Stimulated activated naive CD8-positive, alpha-beta T cell treated with anti-CD3 and anti-CD28 coated beads, Interleukin-15, Interleukin-2, amounts not matched to agents 100 ng/mL and 50 ng/mL, for 24 hours (primary cell): ENCODE measurements at regions not wholly inside any gene's neighbourhood (a gene's known extent, or its start where the extent isn't known, plus 50 kb on each side); places are given as distances from the start of the nearest gene placed in this dataset.

Experiments used
- H3K27ac Mint-ChIP-seq: one replicate; pipeline ENCODE4 v1.8.0; 2021; ENCODE audit warnings: mild to moderate bottlenecking, mixed read lengths
- H3K27me3 Mint-ChIP-seq: one replicate; pipeline ENCODE4 v1.8.0; 2021; ENCODE audit warnings: mixed read lengths
- H3K36me3 Mint-ChIP-seq: one replicate; pipeline ENCODE4 v1.8.0; 2021; ENCODE audit warnings: low read depth, mixed read lengths
- H3K4me1 Mint-ChIP-seq: one replicate; pipeline ENCODE4 v1.8.0; 2021; ENCODE audit warnings: low read depth, mixed read lengths
- H3K4me3 Mint-ChIP-seq: one replicate; pipeline ENCODE4 v1.8.0; 2021; ENCODE audit warnings: mild to moderate bottlenecking, mixed read lengths
- H3K9me3 Mint-ChIP-seq: one replicate; pipeline ENCODE4 v1.8.0; 2021; ENCODE audit warnings: mixed read lengths

DNA sequence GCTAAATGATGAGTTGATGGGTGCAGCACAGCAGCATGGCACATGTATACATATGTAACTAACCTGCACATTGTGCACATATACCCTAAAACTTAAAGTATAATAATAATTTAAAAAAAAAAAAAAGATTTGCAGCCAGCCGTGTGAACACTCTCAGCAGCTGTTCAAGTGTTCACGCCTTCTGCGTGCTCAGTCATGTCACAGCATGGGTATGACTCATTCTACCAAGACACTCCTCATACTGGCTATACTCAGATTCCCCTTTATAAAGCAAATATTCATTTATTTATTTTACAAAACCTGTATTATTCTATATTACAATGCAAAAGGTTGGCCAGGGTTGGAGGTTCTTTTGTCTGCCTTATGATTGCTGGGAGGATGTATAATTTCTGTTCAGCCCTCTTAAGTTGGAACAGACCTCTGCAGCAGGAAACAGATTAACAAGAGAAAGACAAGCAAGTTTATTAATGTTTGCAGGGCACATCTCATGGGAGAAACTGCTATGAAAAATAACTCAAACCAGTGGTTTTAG is 1230.6 kb upstream of the CHAC2 start:
- Mint-ChIP-seq H3K27me3 (no peaks in the 10 kb centered on the region), H3K4me3 (no peak overlapping the region), H3K9me3 (peaks cover 10% of the 10 kb centered on the region), H3K4me1 (no peaks in the 10 kb centered on the region), H3K36me3 (no peaks in the 10 kb centered on the region), H3K27ac (no peak overlapping the region)

DNA sequence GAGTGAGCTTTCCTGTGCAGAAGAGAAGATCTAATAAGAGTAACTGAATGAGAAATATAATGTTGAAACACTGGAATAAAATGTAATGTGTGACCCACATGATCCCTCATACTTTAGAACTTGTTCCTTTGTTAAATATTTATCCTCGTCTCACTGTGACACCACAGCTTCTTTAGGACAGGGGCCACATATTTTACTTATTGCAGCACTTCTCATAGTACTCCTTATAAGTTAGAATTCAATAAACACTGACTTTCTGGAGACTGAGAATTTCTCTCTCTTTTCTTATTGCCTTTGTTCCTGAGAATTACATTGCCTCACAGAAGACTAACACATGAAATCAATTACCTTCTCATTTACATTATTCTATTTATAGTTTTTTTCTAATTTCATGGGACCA is 1234.6 kb upstream of the CHAC2 start:
- Mint-ChIP-seq H3K4me3 (no peak overlapping the region), H3K9me3 (peaks cover 11% of the 10 kb centered on the region), H3K4me1 (no peaks in the 10 kb centered on the region), H3K27ac (no peak overlapping the region), H3K36me3 (no peaks in the 10 kb centered on the region), H3K27me3 (no peaks in the 10 kb centered on the region)

DNA sequence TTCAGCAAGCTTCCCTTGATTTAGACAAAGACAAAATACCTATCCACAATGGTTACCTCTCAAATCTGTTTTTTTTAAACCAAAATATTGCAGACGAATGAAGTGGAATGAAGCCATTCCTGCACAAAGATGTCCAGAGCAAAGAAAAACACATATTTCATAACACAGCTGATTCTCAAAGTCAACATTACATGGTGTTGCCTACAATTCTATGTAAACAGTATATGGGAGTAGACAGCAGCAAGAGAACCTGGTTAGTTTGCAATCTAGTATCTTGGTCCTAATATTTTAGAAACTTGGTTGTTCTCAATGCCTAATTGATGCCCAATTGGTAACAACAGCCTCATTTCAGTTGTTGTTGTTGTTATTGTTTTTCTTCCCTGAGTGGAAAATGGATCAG is 1240.9 kb upstream of the CHAC2 start:
- Mint-ChIP-seq H3K27me3 (no peaks in the 10 kb centered on the region), H3K4me1 (no peaks in the 10 kb centered on the region), H3K27ac (no peak overlapping the region), H3K36me3 (no peaks in the 10 kb centered on the region), H3K9me3 (peaks cover 4% of the 10 kb centered on the region), H3K4me3 (no peak overlapping the region)

DNA sequence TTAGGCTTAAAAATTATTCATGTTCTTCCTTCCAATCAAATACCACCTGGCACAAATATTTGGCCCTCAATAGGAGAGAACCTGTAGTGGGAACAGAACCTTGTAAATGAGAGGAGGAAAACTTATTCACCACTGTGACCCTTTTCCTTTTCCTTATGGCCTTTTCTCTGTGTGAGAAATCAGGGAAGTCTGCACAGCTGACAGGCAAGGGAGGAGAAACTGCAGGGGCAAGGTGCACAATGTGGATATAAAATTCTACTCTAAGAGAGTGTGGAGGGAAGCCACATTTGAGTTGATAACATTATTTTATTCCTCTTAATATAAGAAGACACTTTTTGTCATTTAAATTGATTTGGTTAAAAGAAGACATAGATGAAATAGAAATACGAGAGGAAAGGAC is 1247.0 kb upstream of the CHAC2 start:
- no peaks in the 10 kb centered on the region for H3K36me3 Mint-ChIP-seq
- H3K4me3 Mint-ChIP-seq: no peak overlapping the region
- H3K4me1 Mint-ChIP-seq: no peaks in the 10 kb centered on the region
- H3K27me3 Mint-ChIP-seq: no peaks in the 10 kb centered on the region
- no peak overlapping the region for H3K27ac Mint-ChIP-seq
- H3K9me3 Mint-ChIP-seq: peaks cover 4% of the 10 kb centered on the region

DNA sequence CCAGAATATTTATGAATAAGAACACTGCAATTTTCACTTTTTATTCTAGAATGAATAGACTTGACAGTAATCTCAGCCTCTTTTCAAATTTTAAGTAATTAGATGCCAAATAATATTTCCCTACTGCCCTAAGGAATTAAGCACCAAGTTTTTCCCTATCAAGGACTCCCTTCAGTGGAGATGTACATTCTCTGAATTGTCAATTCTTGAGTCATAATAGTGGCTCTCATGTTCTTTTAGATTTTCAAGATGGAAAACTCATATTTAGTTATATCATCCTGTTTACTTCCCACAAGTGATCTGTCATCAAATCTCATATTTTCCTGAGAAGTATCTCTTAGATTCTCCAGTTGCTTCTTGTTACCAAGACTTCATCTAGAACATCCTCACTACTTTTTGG is 1248.9 kb upstream of the CHAC2 start:
- no peaks in the 10 kb centered on the region for H3K4me1 Mint-ChIP-seq
- no peak overlapping the region for H3K4me3 Mint-ChIP-seq

DNA sequence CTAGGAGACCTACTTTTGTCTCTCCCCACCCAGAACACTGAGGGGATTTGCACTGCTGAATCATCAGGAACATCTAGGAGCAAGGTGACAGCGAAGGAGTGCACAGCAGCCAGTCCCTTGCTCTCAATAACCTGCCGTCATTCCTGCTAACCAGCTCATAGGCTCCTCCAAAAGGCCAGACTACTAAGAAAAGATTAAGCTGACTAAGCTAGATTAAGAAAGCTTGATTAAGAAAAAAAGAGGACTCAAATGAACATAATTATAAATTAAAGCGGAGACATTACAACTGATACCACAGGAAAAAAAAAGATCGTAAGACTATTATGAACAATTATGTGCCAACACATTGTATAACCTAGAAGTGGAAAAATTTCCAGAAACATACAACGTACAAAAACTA is 1254.8 kb upstream of the CHAC2 start:
- Mint-ChIP-seq H3K36me3 (no peaks in the 10 kb centered on the region), H3K4me1 (no peaks in the 10 kb centered on the region), H3K27ac (no peak overlapping the region), H3K9me3 (peaks cover 11% of the 10 kb centered on the region), H3K27me3 (no peaks in the 10 kb centered on the region), H3K4me3 (no peak overlapping the region)

More for the DNA sequence above, 1248.9 kb upstream of the CHAC2 start:
- H3K36me3 Mint-ChIP-seq: no peaks in the 10 kb centered on the region
- no peaks in the 10 kb centered on the region for H3K27me3 Mint-ChIP-seq
- no peak overlapping the region for H3K27ac Mint-ChIP-seq
- H3K9me3 Mint-ChIP-seq: peaks cover 8% of the 10 kb centered on the region

DNA sequence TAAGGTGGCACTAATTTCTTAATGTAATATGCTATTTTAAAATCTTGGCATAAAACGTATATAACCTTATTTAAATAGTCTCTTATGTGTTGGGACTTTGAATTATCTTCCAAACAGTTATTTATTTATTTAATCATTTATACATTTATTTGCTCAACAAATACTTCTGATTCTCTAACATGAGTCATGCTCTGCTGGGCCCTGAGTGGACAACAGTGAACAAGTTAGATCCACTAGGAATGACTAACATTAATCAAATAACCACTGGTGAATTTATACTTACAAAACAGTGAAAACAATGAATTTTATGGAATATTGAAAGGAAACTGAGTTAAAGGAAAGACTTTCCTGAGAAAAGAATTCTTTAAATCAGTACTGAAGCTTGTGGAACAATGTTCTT is 1257.2 kb upstream of the CHAC2 start:
- no peak overlapping the region for H3K27ac Mint-ChIP-seq

DNA sequence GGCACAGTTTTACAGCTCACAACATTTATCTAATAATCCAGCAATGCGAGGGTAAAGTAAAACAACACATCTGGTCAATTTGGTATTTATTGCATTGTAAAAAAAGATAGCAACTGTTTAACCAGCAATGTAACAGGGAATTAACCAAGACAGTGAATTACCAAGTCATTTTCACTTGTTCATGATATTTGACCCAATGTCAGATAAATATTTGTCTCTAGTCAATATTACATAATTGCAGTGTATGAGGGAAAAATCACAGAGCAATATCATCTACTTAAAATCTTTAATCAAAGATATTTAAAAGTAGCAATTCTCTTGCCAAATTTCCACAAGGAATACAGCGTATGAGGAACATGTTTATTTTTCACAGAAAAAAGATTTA is 1265.1 kb upstream of the CHAC2 start:
- no peak overlapping the region for H3K4me3 Mint-ChIP-seq
- no peaks in the 10 kb centered on the region for H3K27me3 Mint-ChIP-seq
- peaks cover 9% of the 10 kb centered on the region for H3K9me3 Mint-ChIP-seq
- H3K36me3 Mint-ChIP-seq: no peaks in the 10 kb centered on the region
- H3K27ac Mint-ChIP-seq: no peak overlapping the region
- H3K4me1 Mint-ChIP-seq: no peaks in the 10 kb centered on the region

More for the DNA sequence above, 1257.2 kb upstream of the CHAC2 start:
- Mint-ChIP-seq H3K4me3 (no peak overlapping the region), H3K4me1 (no peaks in the 10 kb centered on the region), H3K27me3 (no peaks in the 10 kb centered on the region), H3K9me3 (peaks cover 22% of the 10 kb centered on the region), H3K36me3 (no peaks in the 10 kb centered on the region)

DNA sequence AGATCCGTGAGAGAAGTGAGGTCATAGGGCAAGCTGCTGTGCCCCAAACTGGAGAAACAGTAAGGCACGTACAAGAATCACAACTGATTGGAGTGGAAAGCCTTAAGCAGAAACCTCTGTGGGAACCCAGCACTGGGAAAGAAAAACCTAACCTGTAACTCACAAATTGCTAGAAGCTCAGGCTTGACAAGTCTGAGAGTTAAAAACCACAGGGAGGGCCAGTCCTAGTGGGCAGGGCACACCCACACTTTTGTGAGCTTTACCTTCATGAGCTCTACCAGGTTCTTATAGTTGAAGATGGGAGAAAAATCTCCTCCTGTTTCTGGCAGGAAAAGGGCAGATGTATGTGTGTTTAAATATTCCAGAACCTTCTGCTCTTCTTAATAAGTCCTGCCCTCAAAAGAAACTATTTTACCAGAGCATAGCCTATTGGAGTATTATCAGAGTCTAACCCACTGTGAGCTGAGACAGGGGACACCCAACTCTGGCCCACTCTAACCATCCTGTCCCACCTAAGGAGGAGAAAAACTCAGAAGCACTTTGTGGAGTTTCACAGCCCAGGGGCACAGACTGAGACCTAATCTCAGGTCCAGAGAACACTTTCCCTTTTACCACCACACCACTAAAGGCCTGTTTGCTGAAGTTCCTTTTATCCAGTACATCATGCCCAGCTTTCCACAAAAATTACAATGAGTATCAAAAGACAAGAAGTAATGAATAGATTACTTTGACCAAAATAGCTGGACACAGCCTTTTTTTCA is 1265.7 kb upstream of the CHAC2 start:
- H3K27ac Mint-ChIP-seq: no peak overlapping the region
- no peaks in the 10 kb centered on the region for H3K27me3 Mint-ChIP-seq
- H3K9me3 Mint-ChIP-seq: peaks cover 3% of the 10 kb centered on the region
- H3K4me3 Mint-ChIP-seq: no peak overlapping the region
- H3K4me1 Mint-ChIP-seq: no peaks in the 10 kb centered on the region
- no peaks in the 10 kb centered on the region for H3K36me3 Mint-ChIP-seq

DNA sequence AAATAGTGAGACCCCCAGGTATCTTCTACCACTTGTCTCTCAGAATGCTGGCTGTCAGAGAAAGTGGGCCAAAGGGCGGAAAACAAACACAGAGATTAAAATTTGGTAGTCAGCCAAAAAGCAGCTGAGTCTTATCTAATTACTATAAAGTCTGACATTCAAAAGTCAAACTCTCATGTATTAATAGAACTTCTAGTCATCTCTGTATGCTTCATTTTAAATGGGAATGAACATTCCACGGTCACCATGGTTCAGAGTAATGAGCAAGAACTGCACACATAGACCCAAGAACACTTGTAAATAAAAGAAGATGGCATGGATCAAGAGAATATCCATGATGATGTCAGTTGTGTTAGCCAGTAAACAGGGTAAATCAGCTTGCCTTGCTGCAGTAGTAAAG is 1267.0 kb upstream of the CHAC2 start:
- Mint-ChIP-seq H3K4me3 (no peak overlapping the region), H3K27ac (no peak overlapping the region), H3K36me3 (no peaks in the 10 kb centered on the region), H3K9me3 (no peaks in the 10 kb centered on the region), H3K4me1 (no peaks in the 10 kb centered on the region), H3K27me3 (no peaks in the 10 kb centered on the region)

DNA sequence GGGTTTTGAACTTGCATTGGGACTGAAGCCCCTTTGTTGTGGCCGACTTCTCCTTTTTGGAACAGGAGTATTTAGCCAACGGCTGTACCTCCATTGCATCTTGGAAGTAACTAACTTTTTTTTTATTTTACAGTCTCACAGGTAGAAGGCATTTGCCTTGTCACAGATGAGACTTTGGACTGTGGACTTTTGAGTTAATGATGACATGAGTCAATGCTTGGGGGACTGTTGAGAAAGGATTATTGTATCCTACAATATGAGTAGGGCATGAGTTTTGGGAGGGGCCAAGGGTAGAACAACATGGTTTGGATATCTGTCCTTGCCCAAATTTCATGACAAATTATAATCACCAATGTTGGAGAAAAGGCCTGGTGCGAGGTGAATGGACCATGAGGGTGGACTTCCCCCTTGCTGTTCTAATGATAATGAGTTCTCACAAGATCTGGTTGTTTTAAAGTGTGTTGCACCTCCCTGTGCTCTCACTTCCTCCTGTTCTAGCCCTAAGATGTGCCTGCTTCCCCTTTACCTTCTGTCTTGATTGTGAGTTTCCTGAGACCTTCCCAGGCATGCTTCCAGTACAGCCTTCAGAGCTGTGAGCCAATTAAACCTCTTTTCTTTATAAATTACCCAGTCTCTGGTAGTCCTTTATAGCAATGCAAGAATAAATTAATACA is 1269.4 kb upstream of the CHAC2 start:
- no peaks in the 10 kb centered on the region for H3K9me3 Mint-ChIP-seq
- H3K4me3 Mint-ChIP-seq: no peak overlapping the region
- H3K27me3 Mint-ChIP-seq: no peaks in the 10 kb centered on the region
- no peak overlapping the region for H3K27ac Mint-ChIP-seq
- H3K4me1 Mint-ChIP-seq: no peaks in the 10 kb centered on the region
- H3K36me3 Mint-ChIP-seq: no peaks in the 10 kb centered on the region

DNA sequence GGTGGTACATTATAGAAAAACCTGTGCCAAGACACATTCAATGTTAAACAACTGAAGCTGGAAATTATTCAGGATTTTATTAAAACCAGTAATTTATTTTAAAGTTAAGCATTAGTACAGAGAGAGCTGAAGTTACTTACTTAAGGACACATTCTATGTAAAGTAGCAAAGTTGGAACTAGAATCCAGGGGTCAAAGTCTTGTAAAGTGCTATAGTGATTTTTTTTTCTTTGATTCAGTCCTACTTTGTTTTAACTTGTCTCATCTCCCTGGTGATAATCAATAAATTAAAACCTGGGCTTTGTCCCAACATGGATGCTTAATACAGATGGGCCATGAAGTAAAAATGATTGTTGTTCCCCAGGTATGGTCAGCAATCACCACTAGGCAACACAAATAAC is 1271.8 kb upstream of the CHAC2 start:
- Mint-ChIP-seq H3K9me3 (no peaks in the 10 kb centered on the region), H3K4me1 (no peaks in the 10 kb centered on the region), H3K27me3 (no peaks in the 10 kb centered on the region), H3K36me3 (no peaks in the 10 kb centered on the region), H3K4me3 (no peak overlapping the region), H3K27ac (no peak overlapping the region)

DNA sequence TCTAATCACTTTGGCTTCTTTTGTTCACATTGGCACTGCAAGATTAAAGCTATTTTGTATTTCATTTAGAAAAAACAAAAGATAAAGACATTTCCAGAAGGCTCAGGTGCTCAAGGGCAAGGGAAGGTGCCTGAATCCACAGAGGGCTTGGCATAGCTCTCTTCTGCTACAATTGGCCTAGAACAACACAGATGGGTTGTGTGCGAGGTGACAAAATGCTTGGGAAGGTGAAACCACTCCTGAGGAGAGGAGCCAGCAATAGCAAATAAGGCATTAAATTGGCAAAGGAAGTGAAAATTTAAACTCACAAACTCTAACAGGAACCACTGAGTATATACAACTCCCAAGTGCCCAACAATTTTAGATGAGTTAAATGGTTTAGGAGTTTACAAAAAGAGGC is 1290.4 kb upstream of the CHAC2 start:
- no peaks in the 10 kb centered on the region for H3K36me3 Mint-ChIP-seq
- H3K4me1 Mint-ChIP-seq: no peaks in the 10 kb centered on the region
- no peaks in the 10 kb centered on the region for H3K9me3 Mint-ChIP-seq
- H3K4me3 Mint-ChIP-seq: no peak overlapping the region
- no peaks in the 10 kb centered on the region for H3K27me3 Mint-ChIP-seq
- no peak overlapping the region for H3K27ac Mint-ChIP-seq

DNA sequence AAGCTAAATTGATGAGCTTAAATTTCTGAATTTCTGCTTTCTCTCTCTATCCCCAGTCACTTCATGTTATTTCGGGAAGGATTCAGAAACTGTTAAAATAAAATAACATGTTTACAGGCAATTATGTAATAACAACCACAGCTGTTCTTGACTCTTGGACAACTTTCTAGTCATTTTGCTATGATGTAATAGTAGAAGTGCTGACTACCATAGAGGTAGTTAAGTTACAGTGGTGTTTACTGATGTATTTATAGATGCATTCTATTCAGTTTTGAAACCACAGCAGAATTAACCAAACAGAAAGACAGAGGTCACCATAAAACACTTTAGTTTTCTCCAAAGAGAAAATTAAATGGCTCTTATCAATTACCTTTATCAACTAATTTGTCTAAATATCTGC is 1292.0 kb upstream of the CHAC2 start:
- H3K27me3 Mint-ChIP-seq: no peaks in the 10 kb centered on the region
- H3K9me3 Mint-ChIP-seq: no peaks in the 10 kb centered on the region
- H3K4me3 Mint-ChIP-seq: no peak overlapping the region
- H3K27ac Mint-ChIP-seq: no peak overlapping the region
- H3K4me1 Mint-ChIP-seq: no peaks in the 10 kb centered on the region
- no peaks in the 10 kb centered on the region for H3K36me3 Mint-ChIP-seq

DNA sequence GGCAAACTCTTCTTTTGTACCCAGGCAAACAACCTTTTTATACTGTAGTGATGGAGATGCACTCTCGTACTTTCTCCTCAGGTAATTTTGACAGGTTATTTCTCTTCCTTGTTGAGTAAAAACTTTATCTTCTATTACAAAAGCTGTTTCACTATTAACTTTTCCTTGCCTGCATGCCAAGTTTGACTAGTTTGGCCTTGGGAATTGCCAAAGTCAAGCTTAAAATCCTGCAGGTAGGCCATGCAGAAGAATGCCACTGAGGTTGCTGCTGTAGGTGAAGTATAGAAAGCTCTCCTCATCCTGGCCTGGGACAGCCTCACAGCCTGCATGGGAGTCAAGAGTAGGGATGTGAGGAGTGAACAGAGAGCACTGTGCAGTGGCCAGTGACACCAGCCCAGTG is 1293.5 kb upstream of the CHAC2 start:
- H3K27me3 Mint-ChIP-seq: no peaks in the 10 kb centered on the region
- no peak overlapping the region for H3K27ac Mint-ChIP-seq
- no peaks in the 10 kb centered on the region for H3K4me1 Mint-ChIP-seq
- no peaks in the 10 kb centered on the region for H3K36me3 Mint-ChIP-seq
- H3K9me3 Mint-ChIP-seq: peaks cover 6% of the 10 kb centered on the region
- H3K4me3 Mint-ChIP-seq: no peak overlapping the region

DNA sequence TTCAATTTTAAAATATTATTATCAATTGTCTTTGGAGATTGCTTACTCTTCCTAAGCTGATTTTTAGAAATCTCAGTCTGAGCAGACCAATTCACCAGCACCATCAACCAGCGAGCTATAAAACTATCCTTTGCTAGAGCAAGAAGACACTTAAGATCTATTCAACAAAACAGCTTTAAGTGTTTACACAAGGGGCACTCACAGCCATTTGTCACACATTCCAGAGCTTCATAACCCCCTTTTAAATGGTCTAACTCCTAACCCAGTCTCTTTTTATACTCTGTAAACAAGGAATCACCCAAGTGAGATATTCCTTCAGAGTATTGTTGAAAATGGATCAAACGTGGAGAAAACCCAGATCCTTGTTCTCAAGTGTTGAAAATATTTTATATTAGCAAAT is 1294.1 kb upstream of the CHAC2 start:
- no peaks in the 10 kb centered on the region for H3K4me1 Mint-ChIP-seq
- H3K27ac Mint-ChIP-seq: no peak overlapping the region
- no peaks in the 10 kb centered on the region for H3K36me3 Mint-ChIP-seq
- H3K27me3 Mint-ChIP-seq: no peaks in the 10 kb centered on the region
- no peak overlapping the region for H3K4me3 Mint-ChIP-seq
- peaks cover 6% of the 10 kb centered on the region for H3K9me3 Mint-ChIP-seq
